HEK293 (cell line): ENCODE measurements at regions not wholly inside any gene's neighbourhood (a gene's known extent, or its start where the extent isn't known, plus 50 kb on each side); places are given as distances from the start of the nearest gene placed in this dataset.

Experiments
- CTCF ChIP-seq: fragments of 450-650 bp; formaldehyde crosslinking; IDR thresholded peaks from 2 replicates; pipeline ENCODE4 v1.5.1; 2016; ENCODE audit warnings: missing biosample characterization, missing genetic modification characterization
- REST ChIP-seq: fragments of 450-650 bp; formaldehyde crosslinking; IDR thresholded peaks from 2 replicates; pipeline ENCODE4 v1.5.1; 2016; ENCODE audit warnings: missing biosample characterization, missing genetic modification characterization
- ZBTB20 ChIP-seq: fragments of 450-650 bp; formaldehyde crosslinking; IDR thresholded peaks from 2 replicates; pipeline ENCODE4 v1.5.1; 2016; ENCODE audit warnings: missing biosample characterization, missing genetic modification characterization
- ZBTB7A ChIP-seq: fragments of 450-650 bp; formaldehyde crosslinking; IDR thresholded peaks from 2 replicates; pipeline ENCODE4 v1.5.1; 2016; ENCODE audit warnings: low read depth, missing biosample characterization, missing genetic modification characterization
- ZNF121 ChIP-seq: fragments of 450-650 bp; formaldehyde crosslinking; IDR thresholded peaks from 2 replicates; pipeline ENCODE4 v1.5.1; 2016; ENCODE audit warnings: missing biosample characterization, missing genetic modification characterization
- ZNF18 ChIP-seq: fragments of 450-650 bp; formaldehyde crosslinking; IDR thresholded peaks from 2 replicates; pipeline ENCODE4 v1.5.1; 2016; ENCODE audit warnings: missing biosample characterization, missing genetic modification characterization
- ZNF274 ChIP-seq, 2 experiments: fragments of 200-500 bp in 1 of 2; fragments of 450-650 bp in 1 of 2; sonication (Bioruptor generic) in 1 of 2; formaldehyde crosslinking in 1 of 2; IDR thresholded peaks; 2 replicates each; pipeline versions ENCODE4 v1.5.1 to v1.6.1; 2014 to 2016; ENCODE audit warnings: borderline replicate concordance in 1 of 2, inconsistent platforms in 1 of 2, low read length in 1 of 2, missing biosample characterization in 1 of 2, missing genetic modification characterization in 1 of 2
- ZNF501 ChIP-seq: fragments of 450-650 bp; formaldehyde crosslinking; IDR thresholded peaks from 2 replicates; pipeline ENCODE4 v1.5.1; 2016; ENCODE audit warnings: missing biosample characterization, missing genetic modification characterization
- ZNF639 ChIP-seq: fragments of 450-650 bp; formaldehyde crosslinking; IDR thresholded peaks from 2 replicates; pipeline ENCODE4 v1.5.1; 2016; ENCODE audit warnings: missing biosample characterization, missing genetic modification characterization
- ZNF658 ChIP-seq: fragments of 450-650 bp; formaldehyde crosslinking; IDR thresholded peaks from 2 replicates; pipeline ENCODE4; 2016; ENCODE audit warnings: missing biosample characterization, missing genetic modification characterization
- ZNF76 ChIP-seq: fragments of 450-650 bp; formaldehyde crosslinking; IDR thresholded peaks from 2 replicates; pipeline ENCODE4; 2016; ENCODE audit warnings: low read depth, missing biosample characterization, missing genetic modification characterization, borderline replicate concordance

- TF ChIP-seq CTCF (tag by site-specific recombination) (no peak), ZBTB20 (tag by site-specific recombination) (no peak), ZBTB7A (no peak), ZNF658 (tag by site-specific recombination) (no peak), ZNF501 (tag by site-specific recombination) (no peak), ZNF274 (IDR thresholded peaks at IDR 0.05; ENCODE audit: low read length) (no peak), ZNF274 (tag by site-specific recombination; IDR thresholded peaks at IDR 0.05; ENCODE audit: borderline replicate concordance) (no peak), ZNF121 (tag by site-specific recombination) (no peak), ZNF18 (tag by site-specific recombination) (no peak), REST (tag by site-specific recombination) (no peak), ZNF76 (no peak), ZNF639 (tag by site-specific recombination) (no peak)
Measured at GRCh38 chr12:94768398-94769046, 118.2 kb upstream of the TMCC3 start.
